ENCODE measurements at regions not wholly inside any gene's neighbourhood (a gene's known extent, or its start where the extent isn't known, plus 50 kb on each side); places are given as distances from the start of the nearest gene placed in this dataset.
A peak's percentile ranks its signal among the peaks of the same experiment; 100 is the strongest.

DNA sequence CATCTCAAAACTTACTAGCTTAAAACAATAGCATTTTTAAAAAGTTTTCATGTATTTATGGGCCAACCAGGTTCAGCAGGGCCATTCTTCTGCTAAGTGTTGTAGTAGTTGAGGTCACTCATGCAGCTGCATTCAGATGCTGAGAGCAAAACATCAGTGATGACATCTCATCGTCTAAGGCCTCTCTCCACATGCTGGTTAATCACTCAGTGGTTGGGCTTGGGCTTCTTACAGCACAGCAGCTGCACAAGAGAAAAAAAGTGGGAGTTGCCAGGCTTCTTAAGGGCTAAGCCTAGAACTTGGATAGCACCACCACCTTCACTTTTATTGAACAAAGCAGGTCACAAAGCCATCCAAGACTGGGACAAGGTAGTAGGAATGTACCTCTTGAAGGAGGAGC is 190.3 kb downstream of the IRS1 start:
- no peaks in the 10 kb centered on the region for H3K9me3 ChIP-seq
- TF ChIP-seq POLR2A (IDR thresholded peaks at IDR 0.05) (no peak), CTCF (IDR thresholded peaks at IDR 0.05) (peak in 1 of 6 experiments; percentile 1)
- intact Hi-C loops (cut with DNase I), result no loop called here

GRCh38 chr2:226608451-226608850 is 191.2 kb downstream of the IRS1 start:
- Histone ChIP-seq H3K27ac (peak overlapping the region; percentile 46 to 91 (median 90)), H3K4me1 (peaks cover 39 to 45% of the 10 kb centered on the region in 2 donors), H3K4me3 (replicated peaks in 1 of 3) (no peak overlapping the region), H3K27me3 (no peaks in the 10 kb centered on the region), H3K9me3 (no peaks in the 10 kb centered on the region), H3K36me3 (no peaks in the 10 kb centered on the region)
- 73 to 80% methylated on average over 5 of the region's 5 CpGs for WGBS, 2 donors
- intact Hi-C loops (cut with DNase I), result no loop called here
- no peak for DNase-seq
- TF ChIP-seq POLR2A (IDR thresholded peaks at IDR 0.05) (no peak), CTCF (IDR thresholded peaks at IDR 0.05) (no peak)

More for the DNA sequence above, 190.3 kb downstream of the IRS1 start:
- H3K4me3 ChIP-seq (replicated peaks in 1 of 3), result no peak overlapping the region
- H3K27ac ChIP-seq, result peak overlapping the region; percentile 46 to 91 (median 90)
- H3K4me1 ChIP-seq, result peaks cover 38 to 45% of the 10 kb centered on the region in 2 donors
- peak; percentile 52 to 54 for DNase-seq
- no peaks in the 10 kb centered on the region for H3K36me3 ChIP-seq
- H3K27me3 ChIP-seq, result no peaks in the 10 kb centered on the region
- WGBS, 2 donors, result 7 to 14% methylated on average over 1 of the region's 1 CpG

GRCh38 chr2:226607379-226607778 is 192.2 kb downstream of the IRS1 start:
- no peaks in the 10 kb centered on the region for H3K27me3 ChIP-seq
- no peak for DNase-seq
- peaks cover 31 to 36% of the 10 kb centered on the region in 2 donors for H3K4me1 ChIP-seq
- H3K36me3 ChIP-seq, result no peaks in the 10 kb centered on the region
- H3K4me3 ChIP-seq (replicated peaks in 1 of 3), result no peak overlapping the region
- WGBS, 2 donors, result 88 to 99% methylated on average over 4 of the region's 4 CpGs
- H3K27ac ChIP-seq, result peak overlapping the region in 2 of 3 donors; percentile 90 to 91
- intact Hi-C loops (cut with DNase I), result no loop called here
- H3K9me3 ChIP-seq, result no peaks in the 10 kb centered on the region
- TF ChIP-seq CTCF (IDR thresholded peaks at IDR 0.05) (no peak), POLR2A (IDR thresholded peaks at IDR 0.05) (no peak)

DNA sequence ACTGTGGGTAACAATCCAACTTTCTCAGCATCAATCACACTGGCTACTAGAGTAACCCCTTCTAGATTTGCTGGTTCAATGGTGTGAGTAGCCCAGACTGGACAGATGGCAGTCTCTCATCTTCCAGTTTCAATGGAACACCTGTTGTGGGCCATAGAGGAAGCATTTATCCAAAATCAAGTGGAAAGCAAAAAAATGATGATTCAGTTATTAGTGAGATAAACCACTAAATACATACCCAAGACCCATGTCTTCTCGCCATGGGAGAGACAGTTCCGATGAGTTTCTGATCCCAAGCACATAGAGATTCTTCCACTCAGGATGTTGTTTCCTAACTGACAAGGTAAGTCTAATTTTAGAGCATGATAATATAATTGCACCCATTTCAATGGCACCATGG is 194.0 kb downstream of the IRS1 start:
- TF ChIP-seq POLR2A (IDR thresholded peaks at IDR 0.05), result no peak
- no peak for TF ChIP-seq CTCF (IDR thresholded peaks at IDR 0.05)
- H3K4me3 ChIP-seq (replicated peaks in 1 of 3), result no peak overlapping the region
- H3K27ac ChIP-seq, result no peak overlapping the region
- no peaks in the 10 kb centered on the region for H3K36me3 ChIP-seq
- no peak for DNase-seq
- H3K27me3 ChIP-seq, result no peaks in the 10 kb centered on the region
- 98 to 100% methylated on average over 2 of the region's 2 CpGs for WGBS, 2 donors
- peaks cover 18 to 21% of the 10 kb centered on the region in 2 donors for H3K4me1 ChIP-seq
- H3K9me3 ChIP-seq, result no peaks in the 10 kb centered on the region
- intact Hi-C loops (cut with DNase I), result no loop called here

- peaks cover 3 to 5% of the 10 kb centered on the region in 2 donors for H3K4me1 ChIP-seq
- H3K27me3 ChIP-seq, result no peaks in the 10 kb centered on the region
- no peak overlapping the region for H3K27ac ChIP-seq
- H3K4me3 ChIP-seq (replicated peaks in 1 of 3), result no peak overlapping the region
- 98 to 100% methylated on average over 1 of the region's 1 CpG for WGBS, 2 donors
- DNase-seq, result no peak
- H3K36me3 ChIP-seq, result no peaks in the 10 kb centered on the region
- TF ChIP-seq CTCF (IDR thresholded peaks at IDR 0.05), result no peak
- TF ChIP-seq POLR2A (IDR thresholded peaks at IDR 0.05), result no peak
- intact Hi-C loops (cut with DNase I), result no loop called here
- H3K9me3 ChIP-seq, result no peaks in the 10 kb centered on the region
Measured at GRCh38 chr2:226603606-226604005, 196.0 kb downstream of the IRS1 start.
